CD14-positive monocyte (primary cell): ENCODE measurements at regions not wholly inside any gene's neighbourhood (a gene's known extent, or its start where the extent isn't known, plus 50 kb on each side); places are given as distances from the start of the nearest gene placed in this dataset.

Source experiments
- DNase-seq, 3 donors: peaks; one replicate each; pipeline ENCODE4 v3.0.0-alpha.2; 2011 to 2022
- H2AFZ ChIP-seq: 2 replicates; pipeline ENCODE4 v1.6.0; 2012; ENCODE audit warnings: mild to moderate bottlenecking, low read depth, low read length, inconsistent platforms; ENCODE audit not compliant: insufficient read depth, poor library complexity, severe bottlenecking
- H3K27ac ChIP-seq, 2 donors: 1 replicate in 1 of 2; 2 replicates in 1 of 2; pipeline ENCODE4 v1.5.1; 2012 to 2013; ENCODE audit warnings: low read length in 2 of 2, control low read depth in 1 of 2, inconsistent platforms in 1 of 2, low read depth in 1 of 2, mild to moderate bottlenecking in 1 of 2
- H3K27me3 ChIP-seq, 2 donors: one replicate each; pipeline versions ENCODE4 v1.6.0 to v1.6.1; 2011 to 2013; ENCODE audit warnings: low read length in 2 of 2; ENCODE audit not compliant: control insufficient read depth in 2 of 2, insufficient read depth in 2 of 2
- H3K36me3 ChIP-seq, 2 donors: replicated peaks in 1 of 2; 1 replicate in 1 of 2; 2 replicates in 1 of 2; pipeline versions ENCODE4 v1.5.1 to v1.6.1; 2012 to 2013; ENCODE audit warnings: low read length in 2 of 2, control low read depth in 1 of 2, inconsistent platforms in 1 of 2, mild to moderate bottlenecking in 1 of 2; ENCODE audit not compliant: insufficient read depth in 2 of 2, control insufficient read depth in 1 of 2
- H3K4me1 ChIP-seq, 2 donors: 1 replicate in 1 of 2; 2 replicates in 1 of 2; pipeline versions ENCODE4 v1.5.1 to v1.6.1; 2012 to 2013; ENCODE audit warnings: low read length in 2 of 2, control low read depth in 1 of 2, inconsistent platforms in 1 of 2, mild to moderate bottlenecking in 1 of 2, moderate library complexity in 1 of 2; ENCODE audit not compliant: insufficient read depth in 2 of 2, control insufficient read depth in 1 of 2
- H3K4me2 ChIP-seq: replicated peaks from 2 replicates; pipeline ENCODE3; 2012; ENCODE audit warnings: low read length, moderate library complexity, mild to moderate bottlenecking; ENCODE audit not compliant: poor library complexity, severe bottlenecking; ENCODE audit errors: extremely low read depth
- H3K4me3 ChIP-seq, 3 experiments: fragments of 200-600 bp in 1 of 3; sonication (generic) in 1 of 3; replicated peaks in 1 of 3; 1 replicate in 2 of 3; 2 replicates in 1 of 3; pipeline ENCODE4 v1.5.1; 2011 to 2013; ENCODE audit warnings: low read length in 3 of 3, mild to moderate bottlenecking in 3 of 3, control low read depth in 2 of 3, low read depth in 2 of 3, inconsistent platforms in 1 of 3, moderate library complexity in 1 of 3
- H3K79me2 ChIP-seq: 2 replicates; pipeline ENCODE4 v1.6.0; 2012; ENCODE audit warnings: mild to moderate bottlenecking, control low read depth, inconsistent platforms, low read length, moderate library complexity; ENCODE audit not compliant: insufficient read depth
- H3K9ac ChIP-seq: 2 replicates; pipeline ENCODE4 v1.6.0; 2017; ENCODE audit warnings: low read length, mild to moderate bottlenecking; ENCODE audit not compliant: insufficient read depth, poor library complexity, severe bottlenecking
- H3K9me3 ChIP-seq, 2 donors: replicated peaks in 1 of 2; 1 replicate in 1 of 2; 2 replicates in 1 of 2; pipeline versions ENCODE4 v1.5.1 to v1.6.1; 2012 to 2013; ENCODE audit warnings: low read length in 2 of 2, control low read depth in 1 of 2; ENCODE audit not compliant: control insufficient read depth in 1 of 2, insufficient read depth in 1 of 2
- H4K20me1 ChIP-seq: 2 replicates; pipeline ENCODE4 v1.6.0; 2012; ENCODE audit warnings: mild to moderate bottlenecking, low read length, control low read depth, moderate library complexity; ENCODE audit not compliant: insufficient read depth
- H3K27ac Mint-ChIP-seq, 7 donors: one replicate each; pipeline ENCODE4 v1.8.0; 2020; ENCODE audit warnings: mild to moderate bottlenecking in 7 of 7, mixed read lengths in 7 of 7, moderate library complexity in 6 of 7, inconsistent platforms in 2 of 7
- H3K27me3 Mint-ChIP-seq, 3 donors: one replicate each; pipeline ENCODE4 v1.8.0; 2021 to 2022; ENCODE audit warnings: low read depth in 3 of 3, mild to moderate bottlenecking in 3 of 3, mixed read lengths in 3 of 3, moderate library complexity in 3 of 3, inconsistent platforms in 1 of 3
- H3K36me3 Mint-ChIP-seq, 2 donors: one replicate each; pipeline ENCODE4 v1.8.0; 2020; ENCODE audit warnings: mixed read lengths in 2 of 2, inconsistent platforms in 1 of 2, mild to moderate bottlenecking in 1 of 2
- H3K4me1 Mint-ChIP-seq: one replicate; pipeline ENCODE4 v1.8.0; 2020; ENCODE audit warnings: mild to moderate bottlenecking, mixed read lengths
- H3K4me3 Mint-ChIP-seq, 2 donors: one replicate each; pipeline ENCODE4 v1.8.0; 2020; ENCODE audit warnings: mild to moderate bottlenecking in 2 of 2, mixed read lengths in 2 of 2, moderate library complexity in 1 of 2
- H3K9me3 Mint-ChIP-seq, 7 donors: one replicate each; pipeline ENCODE4 v1.8.0; 2020 to 2022; ENCODE audit warnings: mixed read lengths in 7 of 7, mild to moderate bottlenecking in 6 of 7, moderate library complexity in 6 of 7, inconsistent platforms in 2 of 7
- CTCF ChIP-seq: fragments of 200-600 bp; IDR thresholded peaks from one replicate; pipeline ENCODE4 v1.8.0; 2022; ENCODE audit warnings: antibody characterized with exemption, mild to moderate bottlenecking
- WGBS: methylation state at CpG from one replicate; pipeline ENCODE4 v1.1.5; 2013; ENCODE audit warnings: missing lambda C conversion rate; ENCODE audit not compliant: insufficient coverage; 5-methylcytosine and 5-hydroxymethylcytosine counted together
- intact Hi-C, 2 donors: fragments of 100-400 bp; cut with micrococcal nuclease; formaldehyde crosslinking; loops; one replicate each; pipeline versions ENCODE4 v1.15.0 to v1.15.1; 2023

DNA sequence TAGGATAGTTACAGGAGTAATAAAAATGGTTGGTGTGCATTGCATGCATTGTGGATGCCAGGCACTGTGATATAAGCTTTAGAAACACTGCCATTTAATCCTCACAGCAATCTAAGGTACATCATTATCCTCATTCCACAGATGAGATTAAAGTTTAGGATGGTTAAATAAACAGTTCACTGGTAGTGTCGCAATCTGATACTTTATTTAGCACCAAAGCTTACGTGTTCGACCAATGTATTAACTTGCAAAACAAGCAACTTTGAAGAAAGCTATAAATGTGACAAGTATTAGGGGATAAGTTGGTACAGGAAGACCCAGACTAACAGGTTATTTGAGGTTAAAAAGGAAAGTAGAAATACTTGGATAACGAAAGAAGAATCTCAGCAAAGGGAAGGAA is 150.5 kb upstream of the ZNF385D start:
- Mint-ChIP-seq H3K4me3 (no peak overlapping the region), H3K36me3 (no peaks in the 10 kb centered on the region), H3K27me3 (no peaks in the 10 kb centered on the region), H3K4me1 (no peaks in the 10 kb centered on the region), H3K27ac (no peak overlapping the region), H3K9me3 (peaks cover 0 to 2% (median 0%) of the 10 kb centered on the region in 7 donors)
- Histone ChIP-seq H4K20me1 (no peaks in the 10 kb centered on the region), H3K27me3 (no peaks in the 10 kb centered on the region), H2AFZ (no peak overlapping the region), H3K4me1 (no peaks in the 10 kb centered on the region), H3K4me2 (no peak overlapping the region), H3K9ac (no peak overlapping the region), H3K4me3 (no peak overlapping the region), H3K79me2 (no peaks in the 10 kb centered on the region), H3K27ac (no peak overlapping the region), H3K9me3 (no peaks in the 10 kb centered on the region), H3K36me3 (no peaks in the 10 kb centered on the region)
- no peak for DNase-seq
- intact Hi-C loops, result no loop called here
- no peak for TF ChIP-seq CTCF
- no CpG with 5 or more reads among the region's 4 CpGs for WGBS

GRCh38 chr3:21902956-21903355 is 151.9 kb upstream of the ZNF385D start:
- Histone ChIP-seq H3K4me2 (no peak overlapping the region), H3K4me3 (no peak overlapping the region), H2AFZ (no peak overlapping the region), H3K79me2 (no peaks in the 10 kb centered on the region), H4K20me1 (no peaks in the 10 kb centered on the region), H3K9me3 (no peaks in the 10 kb centered on the region), H3K27ac (no peak overlapping the region), H3K9ac (no peak overlapping the region), H3K36me3 (no peaks in the 10 kb centered on the region), H3K4me1 (no peaks in the 10 kb centered on the region), H3K27me3 (no peaks in the 10 kb centered on the region)
- no CpG with 5 or more reads among the region's 4 CpGs for WGBS
- DNase-seq, result no peak
- H3K27ac Mint-ChIP-seq, result no peak overlapping the region
- no peaks in the 10 kb centered on the region for H3K4me1 Mint-ChIP-seq
- H3K27me3 Mint-ChIP-seq, result no peaks in the 10 kb centered on the region
- H3K36me3 Mint-ChIP-seq, result no peaks in the 10 kb centered on the region
- H3K4me3 Mint-ChIP-seq, result no peak overlapping the region
- H3K9me3 Mint-ChIP-seq, result peaks cover 0 to 2% (median 0%) of the 10 kb centered on the region in 7 donors
- intact Hi-C loops, result no loop called here
- no peak for TF ChIP-seq CTCF
